GM21528 (cell line): ENCODE measurements at regions not wholly inside any gene's neighbourhood (a gene's known extent, or its start where the extent isn't known, plus 50 kb on each side); places are given as distances from the start of the nearest gene placed in this dataset.

ENCODE experiments used
- ATAC-seq: cut with Tn5 transposase; IDR thresholded peaks from one replicate; pipeline ENCODE4 v1.9.1; 2021; ENCODE audit warnings: mild to moderate bottlenecking, moderate library complexity; ENCODE audit not compliant: unreplicated experiment, low FRiP score

- no peak for ATAC-seq
These were observed 337.3 kb upstream of the ARRDC4 start for GRCh38 chr15:97623091-97623661.

- no peak for ATAC-seq
These were observed 332.9 kb upstream of the ARRDC4 start for GRCh38 chr15:97627634-97628033.

- ATAC-seq, result no peak
These were observed 314.7 kb upstream of the ARRDC4 start for GRCh38 chr15:97645758-97646157.

DNA sequence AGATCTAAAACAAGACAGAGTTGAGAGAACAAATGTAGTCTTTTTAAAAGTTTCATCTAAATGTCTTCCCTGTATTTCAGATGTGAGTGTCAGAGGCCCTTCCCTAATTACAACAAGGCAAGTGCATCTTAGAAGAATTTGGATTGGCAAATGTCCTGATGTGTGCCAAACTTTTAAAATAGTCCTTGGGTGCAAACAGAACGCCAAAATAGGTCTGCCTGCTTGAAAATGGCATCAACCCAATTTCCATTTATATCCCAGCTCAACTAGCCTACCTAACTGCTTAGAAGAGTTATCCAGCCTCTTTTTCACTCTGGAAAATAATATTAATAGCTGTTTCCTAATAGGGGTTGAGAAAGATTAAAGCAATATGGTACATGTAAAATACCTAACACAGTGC lies 311.8 kb upstream of the ARRDC4 start:
- no peak for ATAC-seq

GRCh38 chr15:97652041-97652440 lies 308.5 kb upstream of the ARRDC4 start:
- no peak for ATAC-seq

DNA sequence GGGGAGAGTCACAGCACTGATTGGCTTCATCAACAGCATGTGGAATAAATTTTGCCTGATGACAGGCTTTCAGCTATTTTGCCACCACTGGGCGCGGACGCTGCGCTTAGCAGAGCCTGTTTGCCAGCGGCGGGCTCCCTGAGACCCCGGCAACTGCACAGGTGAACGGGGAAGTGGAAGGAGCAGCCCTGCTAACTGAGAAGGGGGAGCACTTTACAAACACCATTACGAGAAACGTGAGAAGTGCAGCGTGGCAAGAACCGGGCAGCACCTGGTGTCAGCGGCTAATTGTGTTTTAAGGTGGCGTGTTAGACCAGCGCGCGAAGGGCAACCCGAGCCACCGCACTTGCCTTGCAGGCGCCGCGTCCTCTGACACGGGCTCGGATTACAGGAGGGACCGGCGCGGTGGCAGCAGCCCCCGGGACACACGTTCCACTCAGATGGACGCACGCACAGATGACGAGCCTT lies 307.8 kb upstream of the ARRDC4 start:
- no peak for ATAC-seq

GRCh38 chr15:97653896-97654295 lies 306.6 kb upstream of the ARRDC4 start:
- ATAC-seq, result no peak

GRCh38 chr15:97654481-97655076 lies 305.9 kb upstream of the ARRDC4 start:
- ATAC-seq, result no peak

DNA sequence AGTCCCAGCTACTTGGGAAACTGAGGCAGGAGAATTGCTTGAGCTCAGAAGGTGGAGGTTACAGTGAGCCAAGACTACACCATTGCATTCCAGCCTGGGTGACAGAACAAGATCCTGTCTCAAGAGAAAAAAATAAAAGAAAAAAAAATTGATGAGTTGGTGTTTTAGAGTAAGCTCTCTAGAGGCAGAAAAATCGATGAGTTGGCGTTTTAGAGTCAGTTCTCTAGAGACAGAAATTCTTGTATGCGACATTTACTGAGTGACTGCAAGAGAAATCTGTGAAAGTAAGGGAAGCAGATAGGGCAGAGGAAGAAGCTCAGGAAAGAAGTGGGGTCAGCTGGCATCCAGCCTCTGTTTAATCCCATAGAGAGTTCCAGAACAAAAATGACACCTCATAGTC lies 298.7 kb upstream of the ARRDC4 start:
- ATAC-seq, result no peak

DNA sequence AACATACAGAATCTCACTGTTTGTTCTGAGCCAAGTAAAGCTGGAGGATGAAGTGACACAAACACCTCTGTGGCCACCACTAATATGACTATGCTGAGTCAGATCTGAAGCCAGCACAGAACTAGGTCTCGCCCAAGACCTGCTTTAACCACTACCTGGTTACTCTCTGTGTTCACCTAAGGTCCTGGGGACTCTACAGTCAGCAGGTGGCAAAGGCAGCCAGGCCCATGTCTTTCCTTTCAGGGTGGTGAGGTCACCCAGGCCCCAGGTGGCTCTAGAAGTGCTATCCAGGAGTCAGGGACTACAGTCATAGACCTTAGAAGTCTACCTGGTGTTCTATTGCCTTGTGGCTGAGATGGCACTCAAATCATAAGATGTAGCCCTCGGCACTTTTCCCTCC lies 287.9 kb upstream of the ARRDC4 start:
- no peak for ATAC-seq

DNA sequence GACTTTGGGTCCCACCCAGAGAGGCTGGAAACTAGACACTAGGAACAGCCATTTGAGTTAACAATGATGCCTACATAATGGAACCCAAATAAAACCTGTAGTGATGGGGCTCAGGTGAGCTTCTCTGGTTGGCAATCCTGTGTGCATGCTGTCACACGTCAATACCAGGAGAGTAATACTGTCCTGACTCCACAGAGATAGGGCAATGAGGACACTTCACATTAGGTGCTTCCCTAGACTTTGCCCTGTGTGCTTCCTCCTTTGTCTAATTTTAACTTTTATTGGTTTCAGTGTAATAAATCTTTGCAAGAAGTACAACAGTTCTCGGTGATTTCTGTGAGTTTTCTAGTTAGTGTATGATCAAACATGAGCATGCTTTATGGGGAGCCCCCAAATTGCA lies 281.8 kb upstream of the ARRDC4 start:
- ATAC-seq, result no peak

DNA sequence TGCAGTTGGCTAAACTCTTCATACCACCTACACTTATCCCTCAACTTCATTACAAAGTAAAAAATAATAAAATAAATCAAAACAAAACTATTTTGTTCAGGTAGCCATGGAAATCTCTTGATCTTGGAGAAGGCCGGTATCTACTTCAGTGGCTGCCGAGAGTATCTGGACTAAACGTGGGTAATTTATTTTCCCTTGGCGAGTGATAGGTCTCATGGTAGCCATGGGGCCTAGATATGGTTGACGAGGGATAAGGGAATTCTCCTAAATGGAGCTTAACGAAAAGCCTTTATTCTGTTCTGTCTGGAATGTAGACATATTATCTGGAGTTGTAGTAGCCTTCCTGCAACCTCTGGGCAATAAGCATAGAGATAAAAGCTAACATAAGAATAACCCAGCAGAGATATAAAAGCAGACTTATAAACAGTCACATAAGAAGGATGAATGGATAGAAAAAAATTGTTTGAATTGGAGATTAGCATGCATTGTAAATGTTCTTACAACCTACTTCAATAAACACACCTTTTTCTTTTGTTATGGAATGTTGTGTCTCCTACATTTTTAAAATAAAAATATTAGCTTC lies 281.3 kb upstream of the ARRDC4 start:
- ATAC-seq, result no peak

GRCh38 chr15:97680606-97681220 lies 279.8 kb upstream of the ARRDC4 start:
- ATAC-seq, result no peak

DNA sequence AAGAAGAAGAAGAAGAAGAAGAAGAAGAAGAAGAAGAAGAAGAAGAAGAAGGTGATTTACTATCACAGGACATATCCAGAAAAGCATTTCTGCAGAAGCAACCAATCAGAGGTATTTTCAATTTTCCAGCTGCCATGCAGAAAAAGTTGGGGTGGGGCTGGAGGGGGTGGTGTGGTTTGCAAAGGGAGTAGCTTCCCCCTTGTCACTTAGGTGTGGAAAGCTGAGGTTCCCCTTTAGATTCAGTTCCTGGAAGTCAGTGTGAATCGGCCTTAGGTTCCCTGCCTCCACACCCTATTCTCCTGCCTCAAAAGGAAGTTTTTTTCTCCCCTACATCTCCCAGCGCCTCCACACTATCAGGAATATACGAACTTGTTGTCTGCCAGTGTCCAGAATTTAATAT lies 276.7 kb upstream of the ARRDC4 start:
- no peak for ATAC-seq

DNA sequence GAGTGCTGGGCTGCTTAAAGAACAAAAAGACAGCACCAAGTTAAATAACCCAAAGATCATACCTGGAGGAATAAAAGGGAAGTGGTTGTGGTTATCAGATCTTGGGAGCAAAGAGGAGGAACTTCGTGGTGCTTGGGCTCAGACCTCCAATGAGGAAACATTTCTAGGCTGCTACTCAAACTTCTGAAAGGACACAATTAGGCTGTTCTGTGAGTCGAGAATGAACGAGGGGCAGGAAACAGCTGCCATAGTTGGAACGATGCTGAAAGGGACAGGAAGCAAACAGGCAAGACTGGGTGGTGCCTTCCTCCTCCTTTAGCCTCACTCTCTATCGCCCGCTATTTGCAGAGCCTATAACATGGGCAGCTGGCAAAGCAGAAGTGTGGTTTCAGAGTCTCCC lies 276.3 kb upstream of the ARRDC4 start:
- ATAC-seq, result no peak

- no peak for ATAC-seq
These were observed 274.2 kb upstream of the ARRDC4 start for GRCh38 chr15:97686324-97686723.

DNA sequence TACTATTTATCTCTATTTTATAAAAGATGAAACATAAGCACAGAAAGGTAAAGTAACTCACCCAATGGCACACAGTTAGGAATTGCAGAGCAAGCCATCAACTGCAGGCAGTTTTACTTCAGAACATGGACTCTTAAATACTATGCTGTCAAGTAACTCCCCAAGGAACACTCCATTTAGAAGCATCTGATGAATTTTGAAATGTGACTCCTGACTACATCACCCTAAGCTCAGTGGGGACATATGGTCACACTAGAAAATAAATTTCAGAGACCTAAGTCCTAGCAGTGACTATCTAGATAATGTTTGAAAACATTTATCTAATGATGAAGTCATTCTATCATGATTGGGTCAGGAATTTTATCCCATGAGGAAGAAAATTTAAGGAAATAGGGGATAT lies 272.8 kb upstream of the ARRDC4 start:
- ATAC-seq, result no peak

- ATAC-seq, result no peak
These were observed 272.3 kb upstream of the ARRDC4 start for GRCh38 chr15:97688177-97688576.

DNA sequence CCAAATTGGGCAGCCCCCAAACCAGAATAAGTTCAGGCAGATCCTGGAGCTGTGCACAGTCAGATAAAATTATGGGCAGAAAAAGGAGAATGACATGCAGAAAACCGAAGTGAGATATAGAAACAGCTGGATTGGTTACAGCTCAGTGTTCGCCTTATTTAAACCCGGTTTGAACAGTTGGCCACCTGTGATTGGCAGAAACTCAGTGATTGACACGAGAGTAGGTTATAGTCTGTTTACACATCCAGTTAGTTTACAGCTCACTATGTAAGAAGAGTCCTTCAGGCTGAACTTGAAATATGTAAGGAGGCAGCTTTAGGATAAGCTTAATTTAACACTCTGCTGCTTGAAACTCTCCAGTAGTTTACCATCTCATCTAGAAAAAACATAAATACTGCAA lies 271.6 kb upstream of the ARRDC4 start:
- no peak for ATAC-seq

- ATAC-seq, result no peak
These were observed 269.4 kb upstream of the ARRDC4 start for GRCh38 chr15:97691078-97691477.

GRCh38 chr15:97691799-97692198 lies 268.7 kb upstream of the ARRDC4 start:
- no peak for ATAC-seq
